KOPT-K1 (cell line): ENCODE measurements at regions not wholly inside any gene's neighbourhood (a gene's known extent, or its start where the extent isn't known, plus 50 kb on each side); places are given as distances from the start of the nearest gene placed in this dataset.
"Not testable (repeated sequence)": the region's sequence is repeated elsewhere in the genome, so short reads cannot be mapped to it uniquely, and the experiment has no call there.

ENCODE experiments used
- H3K27ac ChIP-seq: fragments of 200-600 bp; sonication (generic); 2 replicates; pipeline ENCODE4 v1.5.1; 2016; ENCODE audit warnings: antibody characterized with exemption, mild to moderate bottlenecking, low read depth, low read length; ENCODE audit not compliant: poor library complexity, severe bottlenecking
- H3K36me3 ChIP-seq: fragments of 200-600 bp; sonication (generic); 2 replicates; pipeline ENCODE4 v1.5.1; 2017; ENCODE audit warnings: antibody characterized with exemption, mild to moderate bottlenecking, low read length, moderate library complexity; ENCODE audit not compliant: insufficient read depth
- H3K9me3 ChIP-seq: fragments of 200-600 bp; sonication (generic); 2 replicates; pipeline ENCODE4 v1.5.1; 2017; ENCODE audit warnings: antibody characterized with exemption, low read length, mild to moderate bottlenecking; ENCODE audit not compliant: insufficient read depth, poor library complexity, severe bottlenecking

DNA sequence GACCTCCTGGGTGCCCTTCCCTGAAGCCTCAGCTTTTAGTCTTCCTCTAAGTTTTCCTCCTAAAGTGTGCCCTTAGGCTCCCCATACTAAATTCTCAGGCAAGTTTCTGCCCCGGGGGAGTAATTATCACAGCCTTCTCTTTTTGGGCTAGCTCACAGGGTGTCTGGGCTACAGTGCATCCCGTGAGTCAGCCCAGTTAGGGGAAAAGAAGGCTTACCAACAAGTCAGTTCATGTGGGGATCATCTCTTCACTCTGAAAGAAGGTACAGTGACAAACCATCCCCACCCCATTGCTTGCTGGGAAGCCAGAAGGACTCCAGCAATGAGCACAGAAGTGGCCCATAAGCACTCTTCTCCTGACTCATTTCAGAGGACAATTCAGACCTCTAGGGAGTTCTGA, 134.7 kb upstream of the FAM9C start:
- Histone ChIP-seq H3K36me3 (no peaks in the 10 kb centered on the region), H3K27ac (peak overlapping the region; percentile 56), H3K9me3 (no peaks in the 10 kb centered on the region)

DNA sequence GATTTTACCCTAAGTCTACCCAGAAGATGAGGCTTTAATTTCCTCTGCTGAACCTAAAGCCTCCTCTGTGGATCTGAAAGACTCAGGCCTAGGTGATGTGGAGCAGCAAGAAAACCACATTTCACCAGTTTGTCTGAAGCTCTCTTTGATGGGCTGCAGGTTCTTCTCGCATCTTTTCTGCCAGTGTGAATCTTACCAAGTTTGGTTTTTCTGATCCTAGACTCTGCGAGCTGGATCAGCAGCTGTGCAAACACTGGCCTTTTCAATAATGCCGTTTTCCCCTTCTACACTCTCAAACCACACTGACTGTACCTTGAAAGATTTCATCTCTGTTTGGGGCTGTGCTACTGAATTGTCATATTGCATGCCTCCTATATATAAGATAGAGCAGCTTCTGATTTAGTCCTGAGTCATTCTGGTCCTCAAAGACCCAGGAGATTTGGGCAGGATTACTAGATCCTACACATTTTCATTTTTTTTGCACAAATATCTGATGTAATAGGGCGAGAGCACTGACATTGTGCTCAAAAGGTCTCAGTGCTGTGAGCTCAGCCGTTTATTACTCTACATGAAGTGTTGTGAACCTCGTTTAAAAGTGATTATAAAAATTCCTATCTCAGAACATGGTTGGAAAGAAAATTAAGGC, 133.6 kb upstream of the FAM9C start:
- no peaks in the 10 kb centered on the region for H3K9me3 ChIP-seq
- H3K27ac ChIP-seq: peak overlapping the region; percentile 56
- H3K36me3 ChIP-seq: no peaks in the 10 kb centered on the region

DNA sequence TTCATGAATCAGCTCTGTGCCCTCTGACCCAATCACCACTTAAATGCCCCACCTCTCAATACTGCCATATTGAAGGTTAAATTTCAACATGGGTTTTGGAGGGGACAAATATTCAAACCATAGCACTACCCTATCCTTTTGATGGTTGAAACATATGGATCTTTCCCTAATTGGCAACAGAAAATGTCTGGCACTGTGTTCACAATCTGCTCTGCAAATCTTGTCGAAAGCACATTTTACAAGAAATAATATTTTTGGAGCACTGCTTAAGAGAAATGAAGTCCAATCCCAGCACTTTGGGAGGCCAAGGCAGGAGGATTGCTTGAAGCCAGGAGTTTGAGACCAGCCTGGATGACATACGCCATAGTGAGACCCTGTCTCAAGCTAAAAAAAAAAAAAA, 130.6 kb upstream of the FAM9C start:
- H3K27ac ChIP-seq: no peak overlapping the region
- no peaks in the 10 kb centered on the region for H3K9me3 ChIP-seq

DNA sequence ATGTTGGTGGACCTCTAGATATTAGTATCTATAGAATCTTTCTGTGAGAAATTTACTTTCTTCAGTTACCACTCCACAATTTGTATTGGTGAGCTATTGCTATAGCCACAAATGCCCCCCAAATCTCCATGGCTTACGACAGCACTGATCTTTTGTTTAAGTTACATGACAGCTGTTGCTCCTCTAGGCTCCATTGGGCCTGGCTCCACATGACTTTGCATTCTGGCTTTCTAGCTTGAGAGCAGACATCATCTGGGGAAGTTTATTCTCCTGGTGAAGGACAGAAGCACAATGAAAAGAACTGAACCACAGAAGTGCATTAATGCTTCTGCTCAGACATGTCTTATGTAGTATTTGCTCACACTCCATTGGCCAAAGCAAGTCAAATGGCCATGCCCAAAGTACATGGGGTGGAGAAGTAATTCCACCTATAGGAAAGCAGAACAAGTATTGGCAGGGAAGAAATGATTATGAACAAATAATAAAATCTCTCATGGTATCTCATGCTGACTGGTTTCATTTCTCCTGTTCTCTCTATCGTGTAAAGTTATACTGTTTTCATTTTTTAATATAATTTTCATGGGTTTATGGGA, 126.6 kb upstream of the FAM9C start:
- peaks cover 7% of the 10 kb centered on the region for H3K9me3 ChIP-seq
- H3K27ac ChIP-seq: no peak overlapping the region
- H3K36me3 ChIP-seq: no peaks in the 10 kb centered on the region

More for the DNA sequence above, 130.6 kb upstream of the FAM9C start:
- H3K36me3 ChIP-seq: no peaks in the 10 kb centered on the region

DNA sequence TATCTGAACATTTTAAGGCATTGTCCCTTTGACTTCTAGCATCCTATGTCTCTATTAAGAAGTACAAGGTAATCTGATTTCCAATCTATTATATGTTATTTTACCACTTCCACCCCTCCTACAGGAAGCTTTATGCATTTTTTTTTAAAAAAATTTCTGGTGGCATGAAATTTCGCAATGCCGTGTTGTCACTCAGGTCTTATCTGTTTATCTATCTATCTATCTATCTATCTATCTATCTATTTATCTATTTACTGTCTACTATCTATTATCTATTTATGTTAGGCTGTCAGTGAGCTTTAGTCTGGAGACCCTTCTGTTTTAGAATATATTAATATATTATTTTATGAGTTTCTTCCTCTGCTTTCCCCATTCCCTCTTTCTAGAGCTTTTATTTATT, 125.3 kb upstream of the FAM9C start:
- Histone ChIP-seq H3K27ac (no peak overlapping the region), H3K9me3 (peaks cover 7% of the 10 kb centered on the region), H3K36me3 (no peaks in the 10 kb centered on the region)

DNA sequence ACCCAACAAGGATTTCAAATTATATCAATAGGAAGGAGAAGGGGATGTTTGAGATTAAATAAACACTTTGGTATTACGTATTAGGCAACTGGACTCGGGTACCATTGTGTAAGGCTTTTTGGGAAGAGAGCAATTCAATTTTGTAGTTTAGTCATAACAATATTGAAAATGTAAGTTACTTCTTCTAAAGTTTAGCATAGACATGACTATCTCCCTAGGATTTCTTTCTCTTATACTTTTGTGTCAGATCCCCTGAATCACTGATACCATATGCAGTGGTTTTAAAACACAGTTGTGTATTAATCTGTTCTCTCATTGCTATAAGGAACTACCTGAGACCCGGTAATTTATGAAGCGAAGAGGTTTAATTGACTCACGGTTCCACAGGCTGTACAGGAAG, 123.8 kb upstream of the FAM9C start:
- Histone ChIP-seq H3K36me3 (no peaks in the 10 kb centered on the region), H3K27ac (no peak overlapping the region), H3K9me3 (peaks cover 7% of the 10 kb centered on the region)

DNA sequence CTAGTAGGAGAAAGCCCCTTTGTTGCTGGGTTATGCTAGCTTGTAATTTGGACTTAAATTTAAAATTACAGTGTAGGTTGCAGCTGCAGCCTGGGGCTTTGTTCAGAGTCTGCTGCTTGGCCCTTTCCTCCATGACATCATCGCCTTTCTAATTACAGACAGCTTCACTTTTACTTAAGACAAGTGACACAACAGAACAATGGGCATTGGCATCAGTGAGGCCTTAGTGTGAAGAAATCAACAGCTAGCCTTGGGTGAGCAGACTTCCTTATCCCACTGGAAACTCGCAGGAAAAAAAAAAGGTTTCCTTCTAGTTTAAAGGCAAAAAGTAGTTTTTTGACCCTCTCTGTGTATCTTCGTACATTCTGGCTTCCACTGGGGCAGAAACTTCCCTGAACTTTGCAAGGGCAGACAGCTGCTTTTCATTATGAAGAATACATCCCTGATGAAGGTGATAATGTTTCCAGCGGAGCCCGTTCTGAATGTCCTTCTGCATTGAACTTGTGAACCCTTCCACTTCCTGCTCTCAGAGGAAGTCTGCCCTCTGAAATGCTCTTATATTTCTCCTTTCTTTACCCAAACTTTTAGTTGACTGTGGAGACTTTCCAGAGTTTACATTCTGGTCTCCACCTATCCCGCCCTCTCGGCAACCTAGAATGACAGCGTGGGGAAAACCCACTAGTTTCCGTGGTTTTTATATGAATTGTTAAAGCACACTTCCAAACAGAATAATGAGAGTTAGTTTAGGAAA, 123.2 kb upstream of the FAM9C start:
- Histone ChIP-seq H3K36me3 (no peaks in the 10 kb centered on the region), H3K9me3 (peaks cover 7% of the 10 kb centered on the region), H3K27ac (no peak overlapping the region)

DNA sequence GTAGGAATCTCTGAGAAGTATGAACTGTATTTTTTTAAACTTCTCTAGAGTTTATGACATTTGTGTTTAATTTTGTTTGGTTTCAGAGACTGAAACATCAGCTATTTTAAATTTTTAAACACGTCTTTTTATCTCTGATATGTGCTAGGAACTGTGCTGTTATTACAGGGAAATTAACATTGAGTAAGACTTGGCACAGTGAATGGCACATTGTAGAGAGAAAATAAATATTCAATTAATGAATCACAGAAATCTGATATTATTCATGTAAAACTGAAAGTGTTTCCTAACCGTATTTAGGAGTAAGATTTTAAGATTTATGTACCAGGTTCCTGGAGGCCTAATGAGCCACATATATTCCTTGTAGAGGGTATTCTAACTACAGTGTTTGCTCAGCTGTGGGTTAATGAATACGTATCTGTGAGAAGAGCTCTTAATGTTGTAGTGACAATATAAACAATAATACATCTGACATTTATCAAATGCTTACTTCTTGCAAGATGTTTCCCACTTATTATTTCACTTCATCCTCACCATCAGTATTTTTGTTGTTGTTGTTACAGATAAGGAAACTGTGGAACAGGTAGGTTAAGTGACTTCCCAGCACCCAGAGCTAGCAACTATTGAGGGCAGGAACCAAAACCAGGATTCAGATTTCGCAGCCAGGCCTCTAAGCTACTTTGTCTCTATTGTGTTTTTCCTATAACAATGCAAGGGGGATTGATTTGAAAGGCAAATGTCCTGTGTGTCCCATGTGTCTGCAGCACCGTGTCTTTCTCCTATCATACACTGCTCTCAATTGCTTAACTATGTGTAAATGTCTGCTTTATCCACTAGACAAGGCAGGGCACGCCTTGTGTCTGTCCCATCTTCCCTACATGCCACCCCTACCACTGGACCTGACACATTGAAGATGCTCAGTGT, 121.1 kb upstream of the FAM9C start:
- Histone ChIP-seq H3K9me3 (peaks cover 7% of the 10 kb centered on the region), H3K36me3 (no peaks in the 10 kb centered on the region), H3K27ac (no peak overlapping the region)

DNA sequence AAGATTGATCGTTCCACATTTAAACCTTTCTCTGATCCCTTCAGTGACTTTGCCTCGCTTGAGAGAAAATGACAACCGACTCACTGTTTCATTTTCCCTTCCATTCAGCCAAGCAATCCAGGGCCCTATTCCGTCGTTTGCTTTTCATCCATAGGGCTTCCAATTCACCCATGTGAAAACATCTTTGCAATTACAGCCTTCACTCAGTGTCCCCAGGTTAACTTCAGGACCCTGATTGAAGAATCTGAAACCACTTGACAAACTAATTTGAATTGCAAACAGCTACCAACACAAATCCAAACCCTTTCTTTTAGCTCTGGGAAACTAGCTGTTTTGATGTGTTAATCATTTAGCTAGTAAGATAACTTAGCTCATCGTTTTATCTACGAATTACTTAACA, 120.2 kb upstream of the FAM9C start:
- no peaks in the 10 kb centered on the region for H3K36me3 ChIP-seq
- H3K27ac ChIP-seq: no peak overlapping the region
- H3K9me3 ChIP-seq: peaks cover 7% of the 10 kb centered on the region

DNA sequence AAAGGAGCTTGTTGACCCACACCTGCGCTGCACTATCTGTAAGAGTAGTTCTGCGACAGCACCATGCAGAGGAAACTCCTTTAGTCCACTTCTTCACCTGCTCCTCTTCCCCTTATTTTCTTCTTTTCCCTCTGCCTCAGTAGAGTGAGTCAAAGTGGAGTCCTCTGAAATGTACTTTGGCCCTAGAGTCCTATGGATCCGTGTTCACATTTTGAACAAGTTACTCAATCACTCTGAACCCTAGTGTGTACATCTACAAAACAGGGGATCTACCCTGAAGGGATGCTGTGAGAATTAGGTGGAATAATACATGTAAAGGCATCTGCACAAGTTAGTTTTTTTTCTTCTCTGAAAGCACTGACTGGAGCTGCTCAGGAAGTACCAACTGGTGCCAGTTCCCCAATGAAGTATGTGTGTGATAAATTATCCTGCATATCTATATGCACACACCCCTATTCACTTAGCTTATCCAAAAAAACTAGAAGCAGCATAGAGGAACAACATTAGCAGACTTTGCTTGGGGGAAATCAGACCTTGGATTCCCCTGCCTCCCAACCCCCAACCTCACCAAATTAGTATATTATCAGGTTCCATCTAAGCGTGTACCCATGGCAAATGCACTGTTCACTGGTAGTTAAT, 118.5 kb upstream of the FAM9C start:
- Histone ChIP-seq H3K9me3 (no peaks in the 10 kb centered on the region), H3K36me3 (no peaks in the 10 kb centered on the region), H3K27ac (no peak overlapping the region)

DNA sequence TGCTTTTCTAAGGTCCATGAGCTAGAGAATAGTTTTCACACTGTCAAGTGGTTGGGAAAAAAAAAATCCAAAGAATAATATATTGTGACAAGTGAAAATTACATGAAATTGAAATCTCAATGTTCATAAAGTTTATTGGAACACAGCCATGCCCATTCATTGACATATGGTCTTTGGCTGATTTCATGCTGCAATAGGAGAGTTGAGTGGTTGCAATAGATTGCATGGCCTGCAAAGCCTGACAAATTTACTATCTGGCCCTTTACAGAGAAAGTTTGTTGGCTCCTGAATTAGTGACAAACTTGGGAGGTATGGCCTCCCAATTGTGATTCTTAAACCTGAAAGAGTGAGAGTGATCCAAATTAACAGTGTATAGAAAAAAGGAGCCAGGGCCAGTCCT, 115.5 kb upstream of the FAM9C start:
- Histone ChIP-seq H3K36me3 (no peaks in the 10 kb centered on the region), H3K27ac (no peak overlapping the region), H3K9me3 (no peaks in the 10 kb centered on the region)

DNA sequence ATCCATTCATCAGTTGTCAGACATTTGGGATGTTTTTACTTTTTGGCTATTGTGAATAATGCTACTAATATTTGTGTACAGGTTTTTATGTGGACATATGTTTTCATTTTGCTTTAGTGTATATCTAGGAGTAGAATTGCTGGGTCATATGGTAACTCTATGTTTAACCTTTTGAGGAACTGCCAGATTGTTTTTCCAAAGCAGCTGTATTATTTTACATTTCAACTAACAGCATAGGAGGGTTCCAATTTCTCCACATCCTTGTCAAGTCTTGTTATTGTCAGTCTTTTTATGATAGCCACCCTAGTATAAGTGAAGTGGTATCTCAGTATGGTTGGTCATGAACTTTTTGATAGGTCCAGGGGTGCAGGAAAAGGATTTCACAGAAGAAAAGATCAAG, 114.5 kb upstream of the FAM9C start:
- peaks cover 7% of the 10 kb centered on the region for H3K9me3 ChIP-seq
- no peak overlapping the region for H3K27ac ChIP-seq
- no peaks in the 10 kb centered on the region for H3K36me3 ChIP-seq

DNA sequence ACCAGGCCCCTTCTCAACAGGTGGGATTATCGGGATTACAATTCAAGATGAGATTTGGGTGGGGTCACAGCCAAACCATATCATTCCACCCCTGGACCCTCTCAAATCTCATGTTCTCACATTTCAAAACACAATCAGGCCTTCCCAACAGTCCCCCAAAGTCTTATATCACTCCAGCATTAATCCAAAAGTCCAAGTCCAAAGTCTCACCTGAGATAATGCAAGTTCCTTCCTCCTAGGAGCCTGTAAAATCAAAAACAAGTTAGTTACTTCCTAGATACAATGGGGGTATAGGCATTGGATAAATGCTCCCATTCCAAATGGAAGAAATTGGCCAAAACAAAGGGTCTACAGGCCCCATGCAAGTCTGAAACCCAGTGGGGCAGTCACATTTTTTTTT, 111.1 kb upstream of the FAM9C start:
- H3K36me3 ChIP-seq, H3K27ac ChIP-seq: not testable (repeated sequence)
- peaks cover 23% of the 10 kb centered on the region for H3K9me3 ChIP-seq

DNA sequence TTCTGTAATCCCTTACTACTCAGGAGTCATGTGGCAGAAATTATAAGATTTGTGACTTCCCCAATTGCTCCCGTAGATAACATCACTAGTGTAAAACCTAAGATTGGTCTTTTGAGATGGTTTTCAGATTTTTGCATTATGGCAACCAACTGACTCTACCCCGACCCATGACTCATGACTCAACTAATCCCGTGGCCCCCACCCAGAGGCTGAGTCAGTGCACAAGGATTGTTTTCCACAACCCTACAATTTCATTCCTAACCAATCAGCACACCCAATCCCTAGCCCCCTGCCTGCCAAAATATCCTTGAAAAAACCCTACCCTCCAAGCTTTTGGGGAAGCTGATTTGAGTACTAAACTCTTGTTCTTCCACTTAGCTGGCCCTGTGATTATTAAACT, 109.4 kb upstream of the FAM9C start:
- peaks cover 23% of the 10 kb centered on the region for H3K9me3 ChIP-seq
- no peaks in the 10 kb centered on the region for H3K36me3 ChIP-seq
- H3K27ac ChIP-seq: no peak overlapping the region
